IPS-18a (cell line): ENCODE measurements at regions not wholly inside any gene's neighbourhood (a gene's known extent, or its start where the extent isn't known, plus 50 kb on each side); places are given as distances from the start of the nearest gene placed in this dataset.

ENCODE experiments used
- H3K27ac ChIP-seq: one replicate; pipeline ENCODE4 v1.5.1; 2013; ENCODE audit warnings: low read length
- H3K27me3 ChIP-seq: one replicate; pipeline ENCODE4 v1.6.1; 2013; ENCODE audit warnings: mild to moderate bottlenecking, low read length; ENCODE audit not compliant: control insufficient read depth, insufficient read depth
- H3K36me3 ChIP-seq: one replicate; pipeline ENCODE4 v1.6.1; 2013; ENCODE audit warnings: low read depth, low read length; ENCODE audit not compliant: control insufficient read depth
- H3K4me1 ChIP-seq: one replicate; pipeline ENCODE4 v1.6.1; 2013; ENCODE audit warnings: low read depth, low read length; ENCODE audit not compliant: control insufficient read depth
- H3K4me3 ChIP-seq: one replicate; pipeline ENCODE4 v1.5.1; 2013; ENCODE audit warnings: low read length
- H3K9ac ChIP-seq: one replicate; pipeline ENCODE4 v1.6.1; 2013; ENCODE audit warnings: mild to moderate bottlenecking, low read length, moderate library complexity
- H3K9me3 ChIP-seq: one replicate; pipeline ENCODE4 v1.6.1; 2013; ENCODE audit warnings: low read depth, low read length; ENCODE audit not compliant: control insufficient read depth

DNA sequence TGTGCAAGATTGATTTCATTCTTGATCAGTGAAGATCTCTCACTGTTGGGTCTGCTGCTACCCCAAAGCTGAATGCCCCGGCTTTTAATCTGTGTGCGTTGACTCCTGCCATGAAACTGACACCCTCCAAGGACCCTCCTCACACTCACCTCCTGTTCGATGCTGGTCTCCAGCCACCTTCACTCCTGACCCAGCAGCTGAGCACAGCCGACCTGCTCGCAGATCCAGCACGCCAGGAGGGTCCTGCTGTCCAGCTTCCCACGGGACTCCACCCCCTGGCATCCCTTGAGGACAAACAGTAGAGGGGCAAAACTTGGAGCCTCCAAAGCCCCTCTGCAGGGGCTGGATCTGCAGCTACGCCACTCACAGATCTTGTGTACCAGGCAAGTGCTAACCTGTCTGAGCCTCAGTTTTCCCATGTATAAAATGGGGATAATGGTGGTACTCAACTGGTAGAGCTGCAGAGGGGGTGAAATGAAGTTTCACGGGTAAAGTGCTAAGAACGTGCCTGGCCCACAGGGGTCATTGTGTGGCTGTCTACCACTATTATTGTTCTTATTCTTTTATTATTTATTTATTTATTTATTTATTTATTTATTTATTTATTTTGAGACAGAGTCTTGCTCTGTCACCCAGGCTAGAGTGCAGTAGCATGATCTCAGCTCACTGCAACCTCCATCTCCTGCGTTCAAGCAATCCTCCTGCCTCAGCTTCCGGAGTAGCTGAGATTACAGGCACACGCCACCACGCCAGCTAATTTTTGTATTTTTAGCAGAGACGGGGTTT is 178.0 kb downstream of the PHETA1 start:
- Histone ChIP-seq H3K4me1 (peaks cover 17% of the 10 kb centered on the region), H3K27me3 (no peaks in the 10 kb centered on the region), H3K9me3 (no peaks in the 10 kb centered on the region), H3K27ac (no peak overlapping the region), H3K36me3 (no peaks in the 10 kb centered on the region), H3K4me3 (no peak overlapping the region), H3K9ac (no peak overlapping the region)

DNA sequence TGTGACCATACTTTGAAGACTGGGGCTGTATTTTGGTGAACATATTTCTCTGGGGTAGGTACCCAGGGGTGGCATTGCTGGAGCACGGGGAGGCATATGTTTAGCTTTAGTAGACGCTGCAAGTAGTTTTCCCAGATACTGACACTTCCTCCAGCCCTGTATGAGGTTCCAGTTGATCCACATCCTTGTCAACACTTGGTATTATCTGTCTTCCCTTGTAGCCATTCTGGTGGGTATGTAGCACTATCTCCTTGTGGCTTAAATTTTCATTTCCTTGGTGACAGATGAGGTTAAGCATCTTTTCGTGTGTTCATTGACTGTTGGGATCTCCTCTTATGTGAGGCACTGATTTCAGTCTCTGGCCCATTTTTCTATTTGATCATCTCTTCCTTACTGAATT is 179.1 kb downstream of the PHETA1 start:
- Histone ChIP-seq H3K4me3 (no peak overlapping the region), H3K27me3 (no peaks in the 10 kb centered on the region), H3K4me1 (peaks cover 17% of the 10 kb centered on the region), H3K9me3 (no peaks in the 10 kb centered on the region), H3K36me3 (no peaks in the 10 kb centered on the region), H3K27ac (no peak overlapping the region), H3K9ac (no peak overlapping the region)

DNA sequence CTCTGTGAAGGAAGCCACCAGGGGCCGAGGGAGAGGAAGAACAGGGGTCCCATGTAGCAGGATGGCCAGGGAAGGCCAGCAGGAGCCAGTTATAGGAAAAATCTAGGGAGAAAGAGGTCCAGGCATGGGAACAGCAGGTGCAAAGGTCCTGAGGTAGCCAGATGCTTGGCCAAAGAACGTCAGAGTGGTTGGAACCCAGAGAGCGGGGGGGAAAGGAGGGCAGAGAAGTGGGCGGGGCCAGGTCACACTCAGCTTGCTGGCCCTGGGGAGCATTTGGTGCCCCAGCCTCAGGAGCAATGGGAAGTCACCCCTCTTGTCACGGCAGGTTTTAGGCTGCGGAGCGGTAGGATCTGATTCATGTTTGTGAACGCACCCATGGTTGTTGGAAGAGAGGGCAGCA is 180.5 kb downstream of the PHETA1 start:
- no peaks in the 10 kb centered on the region for H3K27me3 ChIP-seq
- no peak overlapping the region for H3K27ac ChIP-seq
- no peak overlapping the region for H3K4me3 ChIP-seq
- H3K36me3 ChIP-seq = no peaks in the 10 kb centered on the region
- H3K9me3 ChIP-seq = no peaks in the 10 kb centered on the region
- H3K9ac ChIP-seq = no peak overlapping the region
- peaks cover 11% of the 10 kb centered on the region for H3K4me1 ChIP-seq

DNA sequence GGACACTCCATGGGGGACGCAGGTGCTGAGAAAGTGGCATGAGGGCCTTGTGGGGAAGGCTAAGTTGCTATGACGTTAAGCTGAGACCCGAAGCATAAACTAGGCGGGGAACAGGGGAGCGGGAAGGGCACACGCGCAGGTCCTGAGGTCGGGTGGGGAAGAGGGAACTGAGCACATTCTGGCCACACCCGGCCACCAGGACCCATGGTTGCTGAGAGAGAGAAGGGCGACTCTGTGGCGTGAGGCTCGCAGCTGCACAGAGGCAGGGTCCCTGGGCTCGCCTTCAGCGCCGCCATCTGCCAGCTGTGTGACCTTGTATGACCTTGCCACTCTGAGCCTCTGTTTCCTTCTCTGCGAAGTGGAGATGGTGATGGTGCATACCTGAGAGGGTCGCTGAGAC is 182.5 kb downstream of the PHETA1 start:
- no peak overlapping the region for H3K27ac ChIP-seq
- no peak overlapping the region for H3K9ac ChIP-seq
- H3K9me3 ChIP-seq = no peaks in the 10 kb centered on the region
- H3K4me1 ChIP-seq = no peaks in the 10 kb centered on the region
- no peak overlapping the region for H3K4me3 ChIP-seq
- H3K36me3 ChIP-seq = no peaks in the 10 kb centered on the region
- no peaks in the 10 kb centered on the region for H3K27me3 ChIP-seq

DNA sequence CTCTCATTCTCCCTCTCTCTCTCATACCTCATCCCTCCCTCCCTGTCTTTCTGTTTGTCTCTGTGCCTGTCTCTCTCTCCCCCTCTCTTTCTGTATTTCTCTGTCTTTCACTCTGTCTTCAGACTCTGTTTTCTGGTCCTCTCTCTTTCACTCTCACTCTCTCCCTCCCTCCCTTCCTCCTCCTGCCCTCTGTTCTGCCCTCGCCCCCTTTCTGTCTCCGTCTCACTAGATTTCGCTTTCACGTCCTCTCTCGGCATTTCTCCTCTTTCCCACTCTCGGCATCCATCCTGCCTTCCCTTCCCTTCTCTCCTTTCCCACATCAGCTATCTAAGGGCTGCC is 183.0 kb downstream of the PHETA1 start:
- H3K9ac ChIP-seq = no peak overlapping the region
- no peaks in the 10 kb centered on the region for H3K27me3 ChIP-seq
- H3K27ac ChIP-seq = no peak overlapping the region
- H3K4me1 ChIP-seq = no peaks in the 10 kb centered on the region
- H3K36me3 ChIP-seq = no peaks in the 10 kb centered on the region
- H3K9me3 ChIP-seq = no peaks in the 10 kb centered on the region
- no peak overlapping the region for H3K4me3 ChIP-seq

DNA sequence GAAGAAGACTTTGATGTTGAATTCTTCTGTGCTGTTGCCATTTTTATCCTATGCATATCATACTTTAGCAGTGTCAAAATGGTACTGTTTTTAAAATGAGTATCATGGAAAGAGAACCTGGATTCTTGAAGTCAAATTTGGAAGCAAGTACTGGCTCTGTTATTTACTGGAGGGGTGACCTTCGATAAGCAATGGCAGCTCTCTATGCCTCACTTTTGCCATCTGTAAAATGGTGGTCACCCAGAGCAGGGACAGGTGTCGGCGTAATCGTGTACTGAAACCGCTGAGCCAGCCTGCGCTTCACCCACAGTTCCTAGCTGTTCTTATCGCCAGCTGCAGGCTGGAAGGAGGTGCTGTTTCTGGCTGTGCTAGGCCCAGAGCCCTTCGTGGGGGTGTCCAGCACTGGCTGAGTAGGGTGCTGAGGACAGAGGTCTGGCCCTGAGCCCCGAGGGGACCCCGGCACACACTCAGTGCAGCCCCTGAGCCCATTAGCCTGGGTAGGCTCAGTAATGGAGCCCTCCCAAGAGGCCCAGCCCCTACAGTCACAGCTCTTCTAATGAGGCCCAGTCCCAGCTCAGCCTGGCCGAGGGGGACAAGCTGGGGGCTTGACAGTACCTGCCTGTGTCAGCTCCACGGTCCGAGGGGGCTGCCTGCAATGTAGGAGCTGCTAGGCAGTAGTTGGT is 183.5 kb downstream of the PHETA1 start:
- no peak overlapping the region for H3K4me3 ChIP-seq
- H3K9me3 ChIP-seq = no peaks in the 10 kb centered on the region
- H3K27ac ChIP-seq = no peak overlapping the region
- H3K27me3 ChIP-seq = no peaks in the 10 kb centered on the region
- no peak overlapping the region for H3K9ac ChIP-seq
- no peaks in the 10 kb centered on the region for H3K36me3 ChIP-seq
- H3K4me1 ChIP-seq = no peaks in the 10 kb centered on the region

DNA sequence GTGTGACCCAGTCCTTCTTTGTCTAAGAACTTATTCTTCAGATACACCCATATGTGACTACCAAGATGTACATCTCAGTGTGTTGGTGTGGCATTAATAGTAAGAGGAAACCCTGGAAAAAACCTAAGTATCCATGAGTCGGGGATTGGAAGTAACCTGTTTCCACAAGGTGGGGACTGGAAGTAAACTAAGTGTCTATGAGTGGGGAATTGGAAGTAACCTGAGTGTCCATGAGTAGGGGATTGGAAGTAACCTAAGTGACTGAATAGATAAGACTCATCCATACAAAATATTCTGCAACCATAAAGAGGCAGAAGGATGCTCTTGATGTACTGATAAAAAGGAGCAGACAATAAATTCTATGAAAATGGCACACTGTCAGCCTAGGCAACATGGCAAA is 184.7 kb downstream of the PHETA1 start:
- no peak overlapping the region for H3K9ac ChIP-seq
- no peaks in the 10 kb centered on the region for H3K36me3 ChIP-seq
- H3K27ac ChIP-seq = no peak overlapping the region
- no peak overlapping the region for H3K4me3 ChIP-seq
- H3K27me3 ChIP-seq = no peaks in the 10 kb centered on the region
- H3K4me1 ChIP-seq = no peaks in the 10 kb centered on the region
- no peaks in the 10 kb centered on the region for H3K9me3 ChIP-seq

DNA sequence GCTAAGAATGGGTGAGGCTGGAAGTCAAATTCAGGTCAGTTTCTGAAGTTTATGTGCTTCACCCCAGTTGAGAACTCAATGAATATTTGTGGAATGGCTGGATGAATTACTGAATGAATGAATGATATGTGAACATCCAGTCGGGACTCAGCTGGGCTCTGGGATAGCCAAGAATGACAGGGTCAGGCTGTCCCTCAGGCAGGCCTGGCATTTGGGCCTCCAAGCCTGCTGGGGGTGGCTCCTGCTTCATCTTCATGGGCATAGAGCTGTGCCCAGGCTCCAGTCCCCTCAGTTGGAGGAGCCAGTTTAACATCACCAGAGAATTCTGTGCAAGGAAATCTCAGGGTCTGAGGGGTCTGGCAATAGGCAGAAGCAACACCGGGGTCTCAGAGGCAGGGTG is 185.8 kb downstream of the PHETA1 start:
- H3K36me3 ChIP-seq = no peaks in the 10 kb centered on the region
- no peaks in the 10 kb centered on the region for H3K9me3 ChIP-seq
- no peaks in the 10 kb centered on the region for H3K4me1 ChIP-seq
- H3K4me3 ChIP-seq = no peak overlapping the region
- no peaks in the 10 kb centered on the region for H3K27me3 ChIP-seq
- H3K9ac ChIP-seq = no peak overlapping the region
- no peak overlapping the region for H3K27ac ChIP-seq

DNA sequence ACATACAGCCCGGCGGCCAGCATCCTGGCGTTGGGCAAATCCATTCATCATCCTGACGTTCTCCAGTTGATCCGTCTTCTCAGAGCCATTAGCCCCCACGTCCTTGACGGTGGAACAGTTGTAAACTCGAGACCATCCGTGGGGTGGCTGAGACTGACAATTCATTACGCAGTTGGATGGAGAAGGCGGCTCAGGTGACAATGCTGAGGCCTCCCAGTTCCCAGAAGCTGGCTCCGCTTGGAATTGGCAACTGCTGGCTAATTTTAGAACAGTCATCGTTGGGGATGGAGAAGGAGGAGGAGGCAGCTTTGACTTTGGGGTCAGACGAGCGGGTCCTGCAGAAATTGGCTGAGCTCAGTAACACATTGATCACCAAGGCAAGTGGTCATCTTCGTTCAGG is 186.5 kb downstream of the PHETA1 start:
- Histone ChIP-seq H3K4me1 (no peaks in the 10 kb centered on the region), H3K9me3 (no peaks in the 10 kb centered on the region), H3K36me3 (no peaks in the 10 kb centered on the region), H3K27me3 (no peaks in the 10 kb centered on the region), H3K4me3 (no peak overlapping the region), H3K27ac (no peak overlapping the region), H3K9ac (no peak overlapping the region)

DNA sequence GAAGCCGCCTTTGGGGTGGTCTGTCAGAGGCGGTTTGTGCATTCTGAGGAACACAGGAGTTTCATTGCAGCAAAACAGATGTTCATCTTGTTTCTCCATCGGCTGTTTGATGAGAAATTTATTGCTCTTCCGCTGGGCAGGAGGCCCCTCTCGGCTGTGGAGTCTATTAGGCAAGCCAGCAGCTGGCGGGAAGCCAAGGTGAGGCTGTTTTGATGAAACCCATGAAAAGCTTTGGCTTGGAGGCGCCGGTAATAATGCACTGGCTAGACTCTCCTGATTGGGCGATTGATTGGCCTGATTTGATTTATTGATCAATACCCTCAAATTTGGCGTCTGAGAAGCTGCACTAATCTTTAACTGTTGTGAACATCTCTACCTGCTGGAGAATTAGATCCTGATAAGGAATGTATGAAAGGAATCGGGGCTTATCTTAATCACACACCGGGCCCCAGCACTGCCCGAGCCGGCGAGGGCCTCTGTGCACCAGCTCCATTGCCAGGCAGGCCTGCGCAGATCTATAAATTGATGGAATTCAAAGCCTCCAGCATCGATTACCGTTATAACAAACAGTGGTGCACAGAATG is 187.7 kb downstream of the PHETA1 start:
- Histone ChIP-seq H3K36me3 (no peaks in the 10 kb centered on the region), H3K27ac (no peak overlapping the region), H3K4me3 (no peak overlapping the region), H3K9ac (no peak overlapping the region), H3K4me1 (no peaks in the 10 kb centered on the region), H3K9me3 (no peaks in the 10 kb centered on the region), H3K27me3 (no peaks in the 10 kb centered on the region)

DNA sequence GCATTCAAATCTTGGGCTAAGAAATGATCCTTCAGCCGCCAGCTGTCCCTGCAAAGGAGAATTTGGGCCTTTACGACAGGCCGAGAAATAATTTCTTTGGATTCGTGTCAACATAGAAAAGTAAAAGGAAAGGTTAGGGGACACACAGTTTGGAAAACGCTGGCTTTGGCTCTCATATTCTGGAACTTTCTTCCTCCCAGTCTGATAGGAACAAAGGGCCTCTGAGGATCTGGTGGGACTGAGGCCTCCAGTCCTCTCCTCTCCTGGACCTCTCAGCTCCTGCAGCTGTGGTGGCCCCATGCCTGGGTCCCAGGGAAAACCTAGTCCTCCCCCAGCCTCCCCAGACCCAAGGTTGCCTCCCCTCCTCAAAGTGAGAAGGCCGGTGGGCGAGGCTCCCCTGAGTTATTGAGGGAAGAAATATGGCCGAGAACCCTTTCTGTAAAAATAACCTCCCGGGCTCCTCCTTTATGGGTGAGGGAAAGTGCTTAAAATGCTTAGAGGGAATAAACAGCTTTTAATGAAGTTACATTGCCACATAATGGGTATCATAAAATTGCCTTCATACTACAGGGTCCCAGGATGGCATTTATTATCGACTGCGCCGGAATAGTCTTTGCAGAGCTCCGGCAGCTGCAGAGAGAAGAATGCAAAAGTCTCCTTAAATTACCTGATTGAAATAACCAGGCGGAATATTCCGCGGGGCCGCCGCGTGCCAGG is 188.3 kb downstream of the PHETA1 start:
- Histone ChIP-seq H3K9ac (no peak overlapping the region), H3K36me3 (no peaks in the 10 kb centered on the region), H3K9me3 (no peaks in the 10 kb centered on the region), H3K4me1 (no peaks in the 10 kb centered on the region), H3K27me3 (no peaks in the 10 kb centered on the region), H3K27ac (no peak overlapping the region), H3K4me3 (no peak overlapping the region)
